AG09309 (cell line): ENCODE measurements at regions not wholly inside any gene's neighbourhood (a gene's known extent, or its start where the extent isn't known, plus 50 kb on each side); places are given as distances from the start of the nearest gene placed in this dataset.

ENCODE experiments used
- DNase-seq: peaks from one replicate; pipeline ENCODE4 v3.0.0-alpha.2; 2010; ENCODE audit warnings: low read depth
- H3K4me3 ChIP-seq: 2 replicates; pipeline ENCODE4 v1.5.1; 2011; ENCODE audit warnings: mild to moderate bottlenecking, low read depth, low read length, moderate library complexity; ENCODE audit not compliant: control insufficient read depth
- CTCF ChIP-seq: IDR thresholded peaks from 2 replicates; pipeline ENCODE4 v1.5.1; 2011; ENCODE audit warnings: mild to moderate bottlenecking, low read depth, low read length, inconsistent platforms; ENCODE audit not compliant: insufficient read depth, control insufficient read depth; ENCODE audit errors: missing control alignments

- no peak overlapping the region for H3K4me3 ChIP-seq
- DNase-seq = no peak
- no peak for TF ChIP-seq CTCF
These were observed 1338.9 kb downstream of the MAT2B start for GRCh38 chr5:164844348-164844747.

- no peak for DNase-seq
- H3K4me3 ChIP-seq = no peak overlapping the region
- TF ChIP-seq CTCF = no peak
These were observed 1355.5 kb downstream of the MAT2B start for GRCh38 chr5:164860896-164861295.

GRCh38 chr5:164861610-164862009 lies 1356.2 kb downstream of the MAT2B start:
- TF ChIP-seq CTCF = no peak
- DNase-seq = no peak

GRCh38 chr5:164868761-164869160 lies 1363.3 kb downstream of the MAT2B start:
- DNase-seq = no peak
- no peak for TF ChIP-seq CTCF
- no peak overlapping the region for H3K4me3 ChIP-seq

More at GRCh38 chr5:164861610-164862009, 1356.2 kb downstream of the MAT2B start:
- no peak overlapping the region for H3K4me3 ChIP-seq

DNA sequence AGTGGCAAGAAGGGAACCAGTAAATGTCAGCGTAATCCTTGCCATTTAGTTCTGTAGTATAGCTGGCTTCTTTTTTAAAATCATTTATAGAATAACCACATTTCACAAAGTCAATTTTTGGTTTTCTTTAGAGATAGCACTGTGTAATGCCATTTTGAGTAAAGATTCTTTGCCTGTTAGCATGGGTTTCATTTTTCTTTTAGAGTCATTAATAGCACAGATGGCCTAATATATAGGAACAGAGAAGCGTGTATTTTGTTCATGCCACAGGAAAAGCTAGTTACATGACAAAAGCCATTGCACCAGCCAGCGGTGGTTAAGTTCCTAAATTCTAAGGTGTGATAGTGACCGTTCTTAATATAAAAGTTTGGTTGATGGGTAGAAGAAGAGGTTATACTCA lies 1363.9 kb downstream of the MAT2B start:
- H3K4me3 ChIP-seq = no peak overlapping the region
- no peak for TF ChIP-seq CTCF
- no peak for DNase-seq

- DNase-seq = no peak
- no peak overlapping the region for H3K4me3 ChIP-seq
- no peak for TF ChIP-seq CTCF
These were observed 1371.4 kb downstream of the MAT2B start for GRCh38 chr5:164876793-164877192.

DNA sequence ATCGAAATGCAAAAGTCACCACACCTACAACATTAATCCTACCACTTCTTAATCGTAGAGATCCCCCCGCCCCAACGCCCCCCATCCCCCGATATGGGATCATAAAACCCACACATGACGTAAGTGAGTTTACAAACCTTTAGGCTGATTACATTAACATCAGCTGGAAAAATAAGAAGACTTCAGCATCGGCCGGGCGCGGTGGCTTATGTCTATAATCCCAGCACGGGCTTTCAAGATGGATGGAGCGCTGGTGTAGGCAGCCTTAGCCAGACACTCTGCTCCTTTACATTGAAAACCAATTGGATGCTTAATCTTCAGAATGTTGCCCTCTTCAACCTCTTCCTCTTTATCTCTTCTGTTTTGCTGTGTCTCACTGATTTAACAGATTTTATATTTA lies 1376.0 kb downstream of the MAT2B start:
- no peak overlapping the region for H3K4me3 ChIP-seq
- DNase-seq = no peak
- no peak for TF ChIP-seq CTCF
